Body of pancreas (tissue), 4 donors: ENCODE measurements at regions not wholly inside any gene's neighbourhood (a gene's known extent, or its start where the extent isn't known, plus 50 kb on each side); places are given as distances from the start of the nearest gene placed in this dataset.
"Not testable (repeated sequence)": the region's sequence is repeated elsewhere in the genome, so short reads cannot be mapped to it uniquely, and the experiment has no call there.

Experiments
- ATAC-seq: fragments of 150-250 bp; one replicate; pipeline ENCODE4 v1.9.1; 2016
- DNase-seq, 4 donors: peaks; one replicate each; pipeline ENCODE4 v3.0.0-alpha.2; 2019
- H3K27ac ChIP-seq, 4 donors: fragments of 200-600 bp; sonication (generic); 1 replicate in 3 of 4; 2 replicates in 1 of 4; pipeline versions ENCODE4 v1.5.1 to v1.6.1; 2016 to 2019; ENCODE audit warnings: mild to moderate bottlenecking in 1 of 4, mixed read lengths in 1 of 4, moderate library complexity in 1 of 4
- H3K27me3 ChIP-seq, 2 donors: fragments of 200-600 bp; sonication (generic); one replicate each; pipeline ENCODE4 v1.6.0; 2016; ENCODE audit warnings: mild to moderate bottlenecking in 1 of 2
- H3K36me3 ChIP-seq, 2 donors: fragments of 200-600 bp; sonication (generic); replicated peaks in 1 of 2; 2 replicates each; pipeline ENCODE4 v1.5.1; 2016; ENCODE audit warnings: low read depth in 2 of 2; ENCODE audit not compliant: insufficient read depth in 1 of 2
- H3K4me1 ChIP-seq: fragments of 200-600 bp; sonication (generic); one replicate; pipeline ENCODE4 v1.6.0; 2016
- H3K4me3 ChIP-seq, 2 donors: fragments of 200-600 bp; sonication (generic); 1 replicate in 1 of 2; 2 replicates in 1 of 2; pipeline ENCODE4 v1.5.1; 2016 to 2019
- H3K9me3 ChIP-seq, 3 donors: fragments of 200-600 bp; sonication (generic); 1 replicate in 2 of 3; 2 replicates in 1 of 3; pipeline ENCODE4 v1.5.1; 2016
- POLR2A ChIP-seq, 3 donors: fragments of 450-650 bp; IDR thresholded peaks; one replicate each; pipeline ENCODE4 v1.6.1; 2016; ENCODE audit warnings: antibody characterized with exemption in 3 of 3, mild to moderate bottlenecking in 2 of 3
- WGBS, 2 donors: methylation state at CpG; one replicate each; pipeline ENCODE4 v1.1.5; 2017; 5-methylcytosine and 5-hydroxymethylcytosine counted together
- intact Hi-C: fragments of 100-400 bp; cut with DNase I; formaldehyde crosslinking; loops from one replicate; pipeline ENCODE4 v1.15.1; 2023
- TF ChIP-seq, protein P1 (sequence below), 7 experiments: fragments of 450-650 bp in 4 of 7; fragments of 200-600 bp in 3 of 7; sonication (generic) in 3 of 7; IDR thresholded peaks; one replicate each; pipeline ENCODE4 v1.5.1; 2016 to 2019; ENCODE audit warnings: antibody characterized with exemption in 7 of 7

GRCh38 chr16:86856946-86857586 lies 278.7 kb downstream of the FOXL1 start:
- WGBS, 2 donors, result 64 to 76% methylated on average over 9 to 15 of the region's 15 CpGs
- H3K27ac ChIP-seq, result no peak overlapping the region
- TF ChIP-seq, protein P1, sequence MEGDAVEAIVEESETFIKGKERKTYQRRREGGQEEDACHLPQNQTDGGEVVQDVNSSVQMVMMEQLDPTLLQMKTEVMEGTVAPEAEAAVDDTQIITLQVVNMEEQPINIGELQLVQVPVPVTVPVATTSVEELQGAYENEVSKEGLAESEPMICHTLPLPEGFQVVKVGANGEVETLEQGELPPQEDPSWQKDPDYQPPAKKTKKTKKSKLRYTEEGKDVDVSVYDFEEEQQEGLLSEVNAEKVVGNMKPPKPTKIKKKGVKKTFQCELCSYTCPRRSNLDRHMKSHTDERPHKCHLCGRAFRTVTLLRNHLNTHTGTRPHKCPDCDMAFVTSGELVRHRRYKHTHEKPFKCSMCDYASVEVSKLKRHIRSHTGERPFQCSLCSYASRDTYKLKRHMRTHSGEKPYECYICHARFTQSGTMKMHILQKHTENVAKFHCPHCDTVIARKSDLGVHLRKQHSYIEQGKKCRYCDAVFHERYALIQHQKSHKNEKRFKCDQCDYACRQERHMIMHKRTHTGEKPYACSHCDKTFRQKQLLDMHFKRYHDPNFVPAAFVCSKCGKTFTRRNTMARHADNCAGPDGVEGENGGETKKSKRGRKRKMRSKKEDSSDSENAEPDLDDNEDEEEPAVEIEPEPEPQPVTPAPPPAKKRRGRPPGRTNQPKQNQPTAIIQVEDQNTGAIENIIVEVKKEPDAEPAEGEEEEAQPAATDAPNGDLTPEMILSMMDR (IDR thresholded peaks at IDR 0.05), result no peak
- TF ChIP-seq POLR2A (IDR thresholded peaks at IDR 0.05), result no peak
- no peak for ATAC-seq
- no peaks in the 10 kb centered on the region for H3K4me1 ChIP-seq
- H3K9me3 ChIP-seq, result no peaks in the 10 kb centered on the region
- no peaks in the 10 kb centered on the region for H3K36me3 ChIP-seq
- no peaks in the 10 kb centered on the region for H3K27me3 ChIP-seq
- intact Hi-C loops, result no loop called here
- no peak for DNase-seq
- no peak overlapping the region for H3K4me3 ChIP-seq

- Histone ChIP-seq H3K4me3 (no peak overlapping the region), H3K36me3 (no peaks in the 10 kb centered on the region), H3K27me3 (no peaks in the 10 kb centered on the region), H3K9me3 (no peaks in the 10 kb centered on the region), H3K4me1 (no peaks in the 10 kb centered on the region), H3K27ac (no peak overlapping the region)
- 84 to 93% methylated on average over 2 of the region's 2 CpGs for WGBS, 2 donors
- ATAC-seq (no peak), DNase-seq (no peak)
- intact Hi-C loops, result no loop called here
- TF ChIP-seq, protein P1 (IDR thresholded peaks at IDR 0.05), result no peak
- no peak for TF ChIP-seq POLR2A (IDR thresholded peaks at IDR 0.05)
Observed at GRCh38 chr16:86857807-86858206, 279.5 kb downstream of the FOXL1 start.

- DNase-seq, result no peak
- Histone ChIP-seq H3K4me1 (no peaks in the 10 kb centered on the region), H3K4me3 (no peak overlapping the region), H3K9me3 (no peaks in the 10 kb centered on the region), H3K36me3 (no peaks in the 10 kb centered on the region), H3K27ac (no peak overlapping the region), H3K27me3 (no peaks in the 10 kb centered on the region)
- no peak for TF ChIP-seq POLR2A (IDR thresholded peaks at IDR 0.05)
- TF ChIP-seq, protein P1 (IDR thresholded peaks at IDR 0.05), result no peak
- no peak for ATAC-seq
- WGBS, 2 donors, result 41 to 44% methylated on average over 10 of the region's 10 CpGs
- intact Hi-C loops, result no loop called here
Observed at GRCh38 chr16:86858501-86858900, 280.2 kb downstream of the FOXL1 start.

GRCh38 chr16:86861270-86861858 lies 283.0 kb downstream of the FOXL1 start:
- H3K9me3 ChIP-seq, H3K27ac ChIP-seq, ATAC-seq, intact Hi-C loops, H3K4me1 ChIP-seq, H3K4me3 ChIP-seq, DNase-seq, H3K36me3 ChIP-seq, H3K27me3 ChIP-seq: not testable (repeated sequence)
- WGBS, 2 donors, result 79 to 88% methylated on average over 7 of the region's 7 CpGs

- Histone ChIP-seq H3K36me3 (no peaks in the 10 kb centered on the region), H3K9me3 (no peaks in the 10 kb centered on the region), H3K4me1 (no peaks in the 10 kb centered on the region), H3K4me3 (no peak overlapping the region), H3K27ac (no peak overlapping the region), H3K27me3 (no peaks in the 10 kb centered on the region)
- WGBS, 2 donors, result 45 to 52% methylated on average over 14 of the region's 14 CpGs
- ATAC-seq (no peak), DNase-seq (peak in 3 of 4 donors; percentile 20 to 51 (median 24))
- intact Hi-C loops, result no loop called here
- TF ChIP-seq, protein P1 (IDR thresholded peaks at IDR 0.05), result no peak
- no peak for TF ChIP-seq POLR2A (IDR thresholded peaks at IDR 0.05)
Observed at GRCh38 chr16:86862595-86863280, 284.4 kb downstream of the FOXL1 start.
